GM12875 (cell line): ENCODE measurements at regions not wholly inside any gene's neighbourhood (a gene's known extent, or its start where the extent isn't known, plus 50 kb on each side); places are given as distances from the start of the nearest gene placed in this dataset.

Experiments used
- H3K4me3 ChIP-seq: one replicate; pipeline ENCODE4 v1.5.1; 2011; ENCODE audit warnings: low read depth, low read length, control low read depth
- CTCF ChIP-seq: IDR thresholded peaks from 2 replicates; pipeline ENCODE4 v1.5.1; 2011; ENCODE audit warnings: low read depth, mild to moderate bottlenecking, control low read depth, inconsistent platforms, low read length, moderate library complexity, borderline replicate concordance; ENCODE audit not compliant: insufficient read depth

GRCh38 chr3:182117131-182117530, 405.4 kb downstream of the SOX2 start:
- TF ChIP-seq CTCF, result no peak

GRCh38 chr3:182117583-182117982, 405.9 kb downstream of the SOX2 start:
- TF ChIP-seq CTCF, result no peak

More at GRCh38 chr3:182117131-182117530, 405.4 kb downstream of the SOX2 start:
- H3K4me3 ChIP-seq, result no peak overlapping the region

GRCh38 chr3:182118066-182118465, 406.3 kb downstream of the SOX2 start:
- no peak for TF ChIP-seq CTCF
- H3K4me3 ChIP-seq, result no peak overlapping the region

More at GRCh38 chr3:182117583-182117982, 405.9 kb downstream of the SOX2 start:
- no peak overlapping the region for H3K4me3 ChIP-seq

- no peak for TF ChIP-seq CTCF
- no peak overlapping the region for H3K4me3 ChIP-seq
Observed at GRCh38 chr3:182121401-182121800, 409.7 kb downstream of the SOX2 start.

GRCh38 chr3:182122779-182123178, 411.1 kb downstream of the SOX2 start:
- H3K4me3 ChIP-seq, result no peak overlapping the region
- no peak for TF ChIP-seq CTCF

- TF ChIP-seq CTCF, result no peak
- no peak overlapping the region for H3K4me3 ChIP-seq
Observed at GRCh38 chr3:182124187-182124586, 412.5 kb downstream of the SOX2 start.

GRCh38 chr3:182124716-182125115, 413.0 kb downstream of the SOX2 start:
- no peak for TF ChIP-seq CTCF

More at GRCh38 chr3:182124716-182125115, 413.0 kb downstream of the SOX2 start:
- no peak overlapping the region for H3K4me3 ChIP-seq
